GM12878 (cell line): ENCODE measurements at regions not wholly inside any gene's neighbourhood (a gene's known extent, or its start where the extent isn't known, plus 50 kb on each side); places are given as distances from the start of the nearest gene placed in this dataset.

Source experiments
- ATAC-seq: fragments of 200-7000 bp; cut with Tn5 transposase; 3 replicates; pipeline ENCODE4 v1.9.1; 2020; ENCODE audit warnings: mild to moderate bottlenecking, moderate library complexity
- BruUV-seq: library from RNA; stranded (reverse); fragments of 400-500 nt; replicated peaks from 2 replicates; lab custom pipeline; 2021; lab: Mats Ljungman, UMichigan
- CTCF ChIA-PET: fragments of 300-600 bp; sonication (Branson Sonifier 250); formaldehyde crosslinking; extraction: SDS; loops from one replicate; lab custom pipeline; 2021; ENCODE audit warnings: inconsistent platforms; lab: Yijun Ruan, JAX
- POLR2A ChIA-PET: fragments of 350-600 bp; formaldehyde crosslinking; extraction: SDS; loops from one replicate; lab custom pipeline; 2021; ENCODE audit warnings: inconsistent platforms; lab: Charles Lee
- RAD21 ChIA-PET: fragments of 300-600 bp; sonication (Branson Sonifier 250); formaldehyde crosslinking; loops from one replicate; lab custom pipeline; 2023; ENCODE audit warnings: antibody characterized with exemption; ENCODE audit not compliant: unreplicated experiment; lab: Charles Lee
- SMC1A ChIA-PET: fragments of 300-600 bp; sonication (Branson Sonifier 250); formaldehyde crosslinking; loops from one replicate; lab custom pipeline; 2023; ENCODE audit not compliant: unreplicated experiment, uncharacterized antibody; lab: Charles Lee
- DNase-seq: peaks from one replicate; pipeline ENCODE4 v3.0.0-alpha.2; 2011; ENCODE audit warnings: low read depth, low spot score
- FAIRE-seq: peaks from 3 replicates; lab custom pipeline; 2011; peaks lifted over from hg19 to GRCh38; lab: Jason Lieb, UNC
- H2AFZ ChIP-seq: 2 replicates; pipeline ENCODE4 v1.6.0; 2011; ENCODE audit warnings: low read depth, low read length, control low read depth; ENCODE audit not compliant: control insufficient read depth
- H3K27ac ChIP-seq: 2 replicates; pipeline ENCODE4 v1.5.1; 2011; ENCODE audit warnings: control low read depth; ENCODE audit not compliant: control insufficient read depth, insufficient read depth
- H3K27me3 ChIP-seq, 2 experiments: replicated peaks in 1 of 2; 2 replicates each; pipeline versions ENCODE4 v1.6.0 to v1.6.1; 2011; ENCODE audit warnings: low read length in 1 of 2; ENCODE audit not compliant: control insufficient read depth in 2 of 2, insufficient read depth in 2 of 2
- H3K36me3 ChIP-seq, 2 experiments: 2 replicates each; pipeline ENCODE4 v1.5.1; 2011; ENCODE audit warnings: low read length in 1 of 2; ENCODE audit not compliant: control insufficient read depth in 2 of 2, insufficient read depth in 2 of 2
- H3K4me1 ChIP-seq: 2 replicates; pipeline ENCODE4 v1.6.1; 2011; ENCODE audit warnings: mild to moderate bottlenecking, low read length, moderate library complexity, mixed read lengths; ENCODE audit not compliant: control insufficient read depth, insufficient read depth
- H3K4me2 ChIP-seq: 2 replicates; pipeline ENCODE4 v1.6.0; 2011; ENCODE audit warnings: control low read depth; ENCODE audit not compliant: control insufficient read depth, insufficient read depth
- H3K4me3 ChIP-seq: fragments of 200-600 bp; sonication (generic); 2 replicates; pipeline ENCODE4 v1.5.1; 2016
- H3K79me2 ChIP-seq: 2 replicates; pipeline ENCODE4 v1.6.0; 2011; ENCODE audit warnings: low read length; ENCODE audit not compliant: control insufficient read depth, insufficient read depth
- H3K9ac ChIP-seq: 2 replicates; pipeline ENCODE4 v1.8.0; 2011; ENCODE audit warnings: low read length, control low read depth, mixed read lengths; ENCODE audit not compliant: control insufficient read depth, insufficient read depth
- H3K9me3 ChIP-seq: replicated peaks from 3 replicates; pipeline ENCODE4 v1.5.1; 2011; ENCODE audit warnings: mild to moderate bottlenecking, low read length; ENCODE audit not compliant: control insufficient read depth, insufficient read depth
- H4K20me1 ChIP-seq: 2 replicates; pipeline ENCODE4 v1.6.0; 2011; ENCODE audit not compliant: control insufficient read depth, insufficient read depth
- BHLHE40 ChIP-seq, 2 experiments: fragments of 450-650 bp in 1 of 2; IDR thresholded peaks; 2 replicates each; pipeline ENCODE4 v1.6.1; 2011 to 2017; ENCODE audit warnings: low read depth in 2 of 2, borderline replicate concordance in 1 of 2, improper control_type of control experiment in 1 of 2, low read length in 1 of 2, mild to moderate bottlenecking in 1 of 2
- CBFB ChIP-seq: IDR thresholded peaks from 2 replicates; pipeline ENCODE4 v1.6.1; 2016; ENCODE audit warnings: antibody characterized with exemption, low read depth
- CBX5 ChIP-seq: sonication (generic); IDR thresholded peaks from 2 replicates; pipeline ENCODE4 v1.6.1; 2016; ENCODE audit warnings: low read depth, moderate library complexity, mild to moderate bottlenecking, inconsistent platforms
- CREM ChIP-seq: IDR thresholded peaks from 2 replicates; pipeline ENCODE4 v1.6.1; 2014; ENCODE audit warnings: antibody characterized with exemption, low read depth
- DPF2 ChIP-seq: fragments of 450-650 bp; IDR thresholded peaks from 2 replicates; pipeline ENCODE4 v1.6.1; 2017; ENCODE audit warnings: mild to moderate bottlenecking
- GATAD2B ChIP-seq: fragments of 450-650 bp; conservative IDR thresholded peaks from 2 replicates; pipeline ENCODE4 v1.6.1; 2017; ENCODE audit warnings: low read depth, mild to moderate bottlenecking, moderate library complexity
- HDAC6 ChIP-seq: fragments of 200-600 bp; sonication (generic); IDR thresholded peaks from one replicate; pipeline ENCODE4 v1.8.0; 2017; ENCODE audit warnings: antibody characterized with exemption; ENCODE audit not compliant: unreplicated experiment
- MXI1 ChIP-seq: fragments of 150-350 bp; IDR thresholded peaks from 2 replicates; pipeline ENCODE4 v1.6.1; 2011; ENCODE audit warnings: low read depth, mild to moderate bottlenecking, inconsistent platforms, low read length, improper control_type of control experiment
- MYC ChIP-seq: IDR thresholded peaks from 2 replicates; pipeline ENCODE4 v1.6.1; 2011; ENCODE audit warnings: mild to moderate bottlenecking, low read length, moderate library complexity, inconsistent platforms; ENCODE audit not compliant: insufficient read depth, insufficient replicate concordance, insufficient read length, severe bottlenecking
- NFYA ChIP-seq: IDR thresholded peaks from 2 replicates; pipeline ENCODE4 v1.6.1; 2011; ENCODE audit warnings: low read depth, mild to moderate bottlenecking, low read length, improper control_type of control experiment, borderline replicate concordance
- NR2C2 ChIP-seq: IDR thresholded peaks from 2 replicates; pipeline ENCODE4 v1.6.1; 2011; ENCODE audit warnings: borderline replicate concordance, low read depth; ENCODE audit not compliant: control insufficient read depth, insufficient read length
- PAX5 ChIP-seq: IDR thresholded peaks from 2 replicates; pipeline ENCODE4 v1.6.1; 2011; ENCODE audit warnings: low read depth, low read length, borderline replicate concordance
- POU2F2 ChIP-seq: IDR thresholded peaks from 3 replicates; pipeline ENCODE4 v1.6.1; 2011; ENCODE audit warnings: low read depth, mild to moderate bottlenecking, low read length, borderline replicate concordance
- PRDM15 ChIP-seq: fragments of 450-650 bp; formaldehyde crosslinking; IDR thresholded peaks from 2 replicates; pipeline ENCODE4 v1.4.0; 2020; ENCODE audit warnings: mild to moderate bottlenecking, moderate library complexity
- SUPT20H ChIP-seq: IDR thresholded peaks from 2 replicates; pipeline ENCODE4 v1.6.1; 2011; ENCODE audit warnings: low read depth, mild to moderate bottlenecking, low read length, moderate library complexity, borderline replicate concordance; ENCODE audit not compliant: control insufficient read depth
- ZNF592 ChIP-seq: fragments of 450-650 bp; IDR thresholded peaks from 2 replicates; pipeline ENCODE4 v1.6.1; 2017; ENCODE audit warnings: mild to moderate bottlenecking, moderate library complexity
- WGBS: methylation state at CpG from one replicate; pipeline ENCODE4 v1.1.6; 2016; ENCODE audit warnings: low lambda C conversion rate; ENCODE audit not compliant: insufficient replicate concordance, insufficient coverage; ENCODE audit errors: missing lambda C conversion rate; 5-methylcytosine and 5-hydroxymethylcytosine counted together
- in situ Hi-C: fragments of 300-500 bp; cut with MboI; formaldehyde crosslinking; loops from 9 replicates; pipeline ENCODE4 v1.14.3; 2018; ENCODE audit warnings: mixed read lengths
- intact Hi-C: fragments of 100-400 bp; cut with micrococcal nuclease; formaldehyde crosslinking; loops from one replicate; pipeline ENCODE4 v1.14.2; 2022; ENCODE audit not compliant: unreplicated experiment

GRCh38 chr2:219810895-219811294, 183.5 kb downstream of the SLC4A3 start (continued):
- TF ChIP-seq ZNF592 (no peak), DPF2 (no peak), MXI1 (no peak), CBX5 (no peak)

- FAIRE-seq, result no peak
- ChIA-PET RAD21 (no interaction called here), POLR2A (no interaction called here)
- no peak for TF ChIP-seq BHLHE40 (IDR thresholded peaks at IDR 0.05; ENCODE audit: borderline replicate concordance in 1 of 2, low read depth in 2 of 2, low read length in 1 of 2)
- no peak for TF ChIP-seq NFYA
- TF ChIP-seq GATAD2B, result no peak
- TF ChIP-seq PAX5, result no peak
- no peak for TF ChIP-seq NR2C2
- no peak for TF ChIP-seq HDAC6
- TF ChIP-seq POU2F2, result no peak
- TF ChIP-seq CREM, result no peak
- TF ChIP-seq PRDM15, result no peak
- no peak for TF ChIP-seq SUPT20H
- no peak for TF ChIP-seq CBFB
- TF ChIP-seq MYC, result no peak
Observed at GRCh38 chr2:219812672-219813071, 185.2 kb downstream of the SLC4A3 start.

More at GRCh38 chr2:219812672-219813071, 185.2 kb downstream of the SLC4A3 start:
- no peak overlapping the region for H3K9ac ChIP-seq
- no peaks in the 10 kb centered on the region for H3K36me3 ChIP-seq
- ChIA-PET CTCF (no interaction called here), SMC1A (no interaction called here)
- no peaks in the 10 kb centered on the region for H4K20me1 ChIP-seq
- H3K79me2 ChIP-seq, result no peaks in the 10 kb centered on the region
- H2AFZ ChIP-seq, result no peak overlapping the region
- no peak overlapping the region for H3K4me3 ChIP-seq
- no peak for DNase-seq
- no peak for ATAC-seq
- H3K27me3 ChIP-seq, result no peaks in the 10 kb centered on the region
- H3K27ac ChIP-seq, result no peak overlapping the region
- in situ Hi-C loops (no loop called here), intact Hi-C loops (no loop called here)
- H3K9me3 ChIP-seq, result no peaks in the 10 kb centered on the region
- no peak overlapping the region for H3K4me2 ChIP-seq
- no peaks in the 10 kb centered on the region for H3K4me1 ChIP-seq
- no TSS peak for BruUV-seq
- 0% methylated on average over 2 of the region's 2 CpGs for WGBS
